MM.1S (cell line): ENCODE measurements at regions not wholly inside any gene's neighbourhood (a gene's known extent, or its start where the extent isn't known, plus 50 kb on each side); places are given as distances from the start of the nearest gene placed in this dataset.

Experiments
- DNase-seq: peaks from one replicate; pipeline ENCODE4 v3.0.0-alpha.2; 2015
- H2AFZ ChIP-seq: fragments of 300-600 bp; sonication (generic); 2 replicates; pipeline ENCODE4 v1.6.0; 2016; ENCODE audit warnings: antibody characterized with exemption, low read length
- H3F3A ChIP-seq: fragments of 300-600 bp; sonication (generic); 2 replicates; pipeline ENCODE4 v1.6.1; 2016; ENCODE audit warnings: mild to moderate bottlenecking, antibody characterized with exemption, low read length, moderate library complexity, mixed read lengths; ENCODE audit not compliant: insufficient read depth
- H3K27ac ChIP-seq: fragments of 300-600 bp; sonication (generic); 2 replicates; pipeline ENCODE4 v1.5.1; 2016; ENCODE audit warnings: mild to moderate bottlenecking, low read length
- H3K27me3 ChIP-seq: fragments of 300-600 bp; sonication (generic); replicated peaks from 2 replicates; pipeline ENCODE4 v1.6.0; 2016; ENCODE audit warnings: low read length; ENCODE audit not compliant: insufficient read depth
- H3K36me3 ChIP-seq: fragments of 300-600 bp; sonication (generic); replicated peaks from 2 replicates; pipeline ENCODE4 v1.6.1; 2016; ENCODE audit warnings: mild to moderate bottlenecking, low read length, mixed read lengths; ENCODE audit not compliant: insufficient read depth
- H3K4me1 ChIP-seq: fragments of 300-600 bp; sonication (generic); 2 replicates; pipeline ENCODE4 v1.6.1; 2016; ENCODE audit warnings: low read length, mixed read lengths
- H3K4me2 ChIP-seq: fragments of 300-600 bp; sonication (generic); 2 replicates; pipeline ENCODE4 v1.6.0; 2016; ENCODE audit warnings: low read depth, low read length
- H3K4me3 ChIP-seq: fragments of 300-600 bp; sonication (generic); 2 replicates; pipeline ENCODE4 v1.5.1; 2016; ENCODE audit warnings: low read length, mixed read lengths
- H3K79me2 ChIP-seq: fragments of 300-600 bp; sonication (generic); 2 replicates; pipeline ENCODE4 v1.6.1; 2016; ENCODE audit warnings: mixed run types, low read length, mixed read lengths
- H3K9ac ChIP-seq: fragments of 300-600 bp; sonication (generic); 2 replicates; pipeline ENCODE4 v1.6.1; 2016; ENCODE audit warnings: low read length, mixed read lengths
- H3K9me2 ChIP-seq: fragments of 300-600 bp; sonication (generic); replicated peaks from 2 replicates; pipeline ENCODE4 v1.6.1; 2016; ENCODE audit warnings: mild to moderate bottlenecking, low read length, mixed read lengths; ENCODE audit not compliant: insufficient read depth
- H3K9me3 ChIP-seq: fragments of 300-600 bp; sonication (generic); replicated peaks from 2 replicates; pipeline ENCODE4 v1.6.1; 2016; ENCODE audit warnings: mild to moderate bottlenecking, low read length, mixed read lengths; ENCODE audit not compliant: insufficient read depth
- H4K20me1 ChIP-seq: fragments of 300-600 bp; sonication (generic); 2 replicates; pipeline ENCODE4 v1.6.1; 2016; ENCODE audit warnings: mild to moderate bottlenecking, low read length, moderate library complexity, mixed read lengths; ENCODE audit not compliant: insufficient read depth
- EZH2 ChIP-seq: fragments of 300-600 bp; sonication (generic); optimal IDR thresholded peaks from 2 replicates; pipeline ENCODE3; 2017; ENCODE audit warnings: low read depth, mild to moderate bottlenecking, antibody characterized with exemption, low read length, mixed read lengths
- EZH2phosphoT487 ChIP-seq: fragments of 300-600 bp; sonication (generic); IDR thresholded peaks from 2 replicates; pipeline ENCODE4 v1.6.1; 2018; ENCODE audit warnings: antibody characterized with exemption, low read length
- TF ChIP-seq, protein P1 (sequence below): fragments of 300-600 bp; sonication (generic); IDR thresholded peaks from 2 replicates; pipeline ENCODE4 v1.5.1; 2016; ENCODE audit warnings: antibody characterized with exemption, low read length, mixed read lengths

DNA sequence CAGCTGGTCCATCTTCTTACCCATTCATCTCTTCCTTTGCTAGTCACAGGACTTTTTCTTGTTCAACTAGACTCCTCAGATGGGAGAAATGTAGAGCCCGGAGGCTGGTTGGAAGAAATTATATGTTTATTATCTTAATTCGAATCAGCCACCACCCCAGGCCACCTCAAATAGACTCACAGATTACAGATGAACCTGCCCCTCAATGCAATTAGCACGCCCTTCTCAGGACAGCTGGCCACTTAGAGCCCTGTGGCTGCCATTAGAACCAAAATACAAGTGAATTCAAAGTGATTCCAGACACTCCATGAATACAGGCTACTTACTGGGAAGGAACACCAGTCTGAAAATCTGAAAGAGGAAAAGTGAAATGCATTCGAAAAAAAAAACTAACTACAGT is 176.4 kb downstream of the MAFB start:
- Histone ChIP-seq H3K27me3 (no peaks in the 10 kb centered on the region), H3K4me1 (no peaks in the 10 kb centered on the region), H2AFZ (no peak overlapping the region), H3K4me3 (no peak overlapping the region), H3K9me2 (no peaks in the 10 kb centered on the region), H3F3A (no peaks in the 10 kb centered on the region), H3K4me2 (no peak overlapping the region), H4K20me1 (no peaks in the 10 kb centered on the region), H3K36me3 (no peaks in the 10 kb centered on the region), H3K9ac (no peak overlapping the region), H3K9me3 (no peaks in the 10 kb centered on the region), H3K79me2 (no peaks in the 10 kb centered on the region), H3K27ac (no peak overlapping the region)
- TF ChIP-seq, protein P1, sequence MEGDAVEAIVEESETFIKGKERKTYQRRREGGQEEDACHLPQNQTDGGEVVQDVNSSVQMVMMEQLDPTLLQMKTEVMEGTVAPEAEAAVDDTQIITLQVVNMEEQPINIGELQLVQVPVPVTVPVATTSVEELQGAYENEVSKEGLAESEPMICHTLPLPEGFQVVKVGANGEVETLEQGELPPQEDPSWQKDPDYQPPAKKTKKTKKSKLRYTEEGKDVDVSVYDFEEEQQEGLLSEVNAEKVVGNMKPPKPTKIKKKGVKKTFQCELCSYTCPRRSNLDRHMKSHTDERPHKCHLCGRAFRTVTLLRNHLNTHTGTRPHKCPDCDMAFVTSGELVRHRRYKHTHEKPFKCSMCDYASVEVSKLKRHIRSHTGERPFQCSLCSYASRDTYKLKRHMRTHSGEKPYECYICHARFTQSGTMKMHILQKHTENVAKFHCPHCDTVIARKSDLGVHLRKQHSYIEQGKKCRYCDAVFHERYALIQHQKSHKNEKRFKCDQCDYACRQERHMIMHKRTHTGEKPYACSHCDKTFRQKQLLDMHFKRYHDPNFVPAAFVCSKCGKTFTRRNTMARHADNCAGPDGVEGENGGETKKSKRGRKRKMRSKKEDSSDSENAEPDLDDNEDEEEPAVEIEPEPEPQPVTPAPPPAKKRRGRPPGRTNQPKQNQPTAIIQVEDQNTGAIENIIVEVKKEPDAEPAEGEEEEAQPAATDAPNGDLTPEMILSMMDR, result no peak
- TF ChIP-seq EZH2 (no peak), EZH2phosphoT487 (no peak)
- DNase-seq, result no peak

DNA sequence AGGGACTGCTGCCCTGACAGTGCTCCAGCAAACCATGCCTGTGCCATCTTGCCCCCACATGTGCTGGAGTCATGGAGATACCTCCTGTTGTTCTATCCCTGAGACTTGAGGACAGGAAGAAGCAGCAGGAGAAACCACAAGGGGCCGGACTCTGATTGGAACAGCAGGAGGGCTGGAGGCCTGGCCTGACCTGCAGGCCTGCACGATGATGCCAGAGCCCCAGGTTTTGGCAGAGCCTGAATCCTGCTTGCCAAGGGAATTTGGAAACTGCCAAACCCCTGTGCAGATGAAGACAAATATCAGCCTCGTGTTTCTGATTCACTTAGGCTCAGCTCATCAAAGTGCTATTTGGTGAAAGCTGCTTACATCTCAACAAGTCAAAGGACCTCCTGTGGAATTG is 177.6 kb downstream of the MAFB start:
- H3K27ac ChIP-seq, result no peak overlapping the region
- H3K9me3 ChIP-seq, result no peaks in the 10 kb centered on the region
- no peaks in the 10 kb centered on the region for H4K20me1 ChIP-seq
- no peaks in the 10 kb centered on the region for H3K27me3 ChIP-seq
- no peak overlapping the region for H3K4me2 ChIP-seq
- no peaks in the 10 kb centered on the region for H3K4me1 ChIP-seq
- no peak overlapping the region for H3K4me3 ChIP-seq
- H3K36me3 ChIP-seq, result no peaks in the 10 kb centered on the region
- DNase-seq, result no peak
- H2AFZ ChIP-seq, result no peak overlapping the region
- TF ChIP-seq, protein P1, result no peak
- no peaks in the 10 kb centered on the region for H3F3A ChIP-seq
- no peak overlapping the region for H3K9ac ChIP-seq
- H3K79me2 ChIP-seq, result no peaks in the 10 kb centered on the region
- no peaks in the 10 kb centered on the region for H3K9me2 ChIP-seq

DNA sequence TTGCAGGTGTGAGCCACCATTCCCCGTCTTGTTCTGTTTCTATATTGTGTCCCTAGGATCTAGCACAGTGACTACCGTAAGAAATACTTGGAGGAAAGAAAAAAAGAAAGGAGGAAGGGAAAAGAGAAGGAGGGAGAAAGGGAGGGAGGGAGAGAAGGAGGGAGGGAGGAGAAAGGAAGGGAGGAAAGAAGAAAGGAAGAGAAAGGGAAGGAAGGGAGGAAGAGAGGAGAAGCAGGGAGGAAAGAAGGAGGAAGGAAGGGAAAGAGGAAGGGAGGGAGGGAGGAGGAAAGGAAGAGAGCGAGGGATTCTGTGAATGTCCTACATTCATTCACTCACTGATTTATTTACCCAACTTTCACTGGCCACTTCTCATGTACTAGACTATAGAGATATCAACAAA is 178.4 kb downstream of the MAFB start:
- TF ChIP-seq, protein P1, result no peak
- no peak for TF ChIP-seq EZH2
- no peak for TF ChIP-seq EZH2phosphoT487
- Histone ChIP-seq H4K20me1 (no peaks in the 10 kb centered on the region), H3K9ac (no peak overlapping the region), H2AFZ (no peak overlapping the region), H3K9me2 (no peaks in the 10 kb centered on the region), H3K27me3 (no peaks in the 10 kb centered on the region), H3K4me2 (no peak overlapping the region), H3K4me3 (no peak overlapping the region), H3K27ac (no peak overlapping the region), H3K4me1 (no peaks in the 10 kb centered on the region), H3K9me3 (no peaks in the 10 kb centered on the region), H3K79me2 (no peaks in the 10 kb centered on the region), H3F3A (no peaks in the 10 kb centered on the region), H3K36me3 (no peaks in the 10 kb centered on the region)
- DNase-seq, result no peak

DNA sequence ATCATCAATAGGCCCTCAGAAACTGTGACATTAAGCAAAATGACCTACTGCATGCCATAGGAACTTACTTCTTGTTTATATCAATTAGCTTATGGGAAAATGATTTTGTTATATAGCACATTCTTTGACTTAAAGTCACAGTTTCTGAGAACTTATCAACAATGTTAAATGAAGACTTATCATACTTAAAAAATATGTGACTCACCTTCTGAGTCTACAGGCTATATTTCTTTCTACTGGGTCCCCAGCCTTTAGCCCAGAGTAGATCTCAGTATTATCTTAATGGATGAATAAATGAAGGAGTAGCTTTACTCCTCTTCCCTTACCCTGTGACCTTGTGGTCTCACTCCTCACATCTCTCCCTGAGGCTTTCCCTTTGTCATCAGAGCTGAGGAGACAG is 180.2 kb downstream of the MAFB start:
- H3K27ac ChIP-seq, result no peak overlapping the region
- no peak overlapping the region for H3K4me2 ChIP-seq
- TF ChIP-seq EZH2, result no peak
- TF ChIP-seq, protein P1, result no peak
- no peak for TF ChIP-seq EZH2phosphoT487
- H3K4me3 ChIP-seq, result no peak overlapping the region
- no peaks in the 10 kb centered on the region for H3K9me2 ChIP-seq
- no peak for DNase-seq
- H3K9me3 ChIP-seq, result no peaks in the 10 kb centered on the region
- no peaks in the 10 kb centered on the region for H3K27me3 ChIP-seq
- H3F3A ChIP-seq, result no peaks in the 10 kb centered on the region
- H2AFZ ChIP-seq, result no peak overlapping the region
- H3K36me3 ChIP-seq, result no peaks in the 10 kb centered on the region
- H4K20me1 ChIP-seq, result no peaks in the 10 kb centered on the region
- no peaks in the 10 kb centered on the region for H3K79me2 ChIP-seq
- H3K4me1 ChIP-seq, result no peaks in the 10 kb centered on the region
- no peak overlapping the region for H3K9ac ChIP-seq
